Endodermal cell (in vitro differentiated cells): ENCODE measurements at regions not wholly inside any gene's neighbourhood (a gene's known extent, or its start where the extent isn't known, plus 50 kb on each side); places are given as distances from the start of the nearest gene placed in this dataset.

Experiments used
- DNase-seq: peaks from one replicate; pipeline ENCODE4 v3.0.0-alpha.2; 2017
- H3K27ac ChIP-seq: 2 replicates; pipeline ENCODE4 v1.5.1; 2013; ENCODE audit warnings: mild to moderate bottlenecking, low read depth, low read length, moderate library complexity
- H3K27me3 ChIP-seq: 2 replicates; pipeline ENCODE4 v1.6.1; 2013; ENCODE audit warnings: mild to moderate bottlenecking, low read length, moderate library complexity; ENCODE audit not compliant: insufficient read depth, control insufficient read depth, poor library complexity, severe bottlenecking
- H3K36me3 ChIP-seq: 2 replicates; pipeline ENCODE4 v1.7.0; 2013; ENCODE audit warnings: mild to moderate bottlenecking, low read length, moderate library complexity; ENCODE audit not compliant: control insufficient read depth, insufficient read depth
- H3K4me1 ChIP-seq: one replicate; pipeline ENCODE4 v1.7.0; 2013; ENCODE audit warnings: low read length; ENCODE audit not compliant: control insufficient read depth, insufficient read depth
- H3K4me3 ChIP-seq: 2 replicates; pipeline ENCODE4 v1.5.1; 2013; ENCODE audit warnings: mild to moderate bottlenecking, low read length, moderate library complexity
- H3K9ac ChIP-seq: 2 replicates; pipeline ENCODE4 v1.6.1; 2013; ENCODE audit warnings: mild to moderate bottlenecking, low read length, moderate library complexity; ENCODE audit not compliant: poor library complexity, severe bottlenecking; ENCODE audit errors: extremely low read depth
- H3K9me3 ChIP-seq: 2 replicates; pipeline ENCODE4 v1.6.1; 2013; ENCODE audit warnings: mild to moderate bottlenecking, low read length, moderate library complexity; ENCODE audit not compliant: control insufficient read depth
- H3K27ac Mint-ChIP-seq: 2 replicates; pipeline ENCODE4 v1.8.0; 2020; ENCODE audit warnings: mixed read lengths
- H3K27me3 Mint-ChIP-seq: 2 replicates; pipeline ENCODE4 v1.8.0; 2021; ENCODE audit warnings: mild to moderate bottlenecking, mixed read lengths; ENCODE audit not compliant: insufficient read depth
- H3K36me3 Mint-ChIP-seq: 2 replicates; pipeline ENCODE4 v1.8.0; 2020; ENCODE audit warnings: low read depth, mixed read lengths
- H3K4me1 Mint-ChIP-seq: 2 replicates; pipeline ENCODE4 v1.8.0; 2020; ENCODE audit warnings: mixed read lengths
- H3K4me3 Mint-ChIP-seq: 2 replicates; pipeline ENCODE4 v1.8.0; 2020; ENCODE audit warnings: mild to moderate bottlenecking, moderate library complexity, mixed read lengths
- H3K9me3 Mint-ChIP-seq: 2 replicates; pipeline ENCODE4 v1.8.0; 2020; ENCODE audit warnings: mild to moderate bottlenecking, mixed read lengths
- WGBS, 2 experiments: methylation state at CpG; one replicate each; pipeline versions ENCODE4 v1.1.5 to v1.1.7; 2013; ENCODE audit warnings: missing lambda C conversion rate in 2 of 2, mixed read lengths in 1 of 2; ENCODE audit not compliant: insufficient coverage in 1 of 2, insufficient read length in 1 of 2; 5-methylcytosine and 5-hydroxymethylcytosine counted together
- TF ChIP-seq, protein P1 (sequence below): fragments of 200-600 bp; sonication (generic); conservative IDR thresholded peaks from 2 replicates; pipeline ENCODE4 v1.5.0; 2021; ENCODE audit warnings: antibody characterized with exemption, mild to moderate bottlenecking

DNA sequence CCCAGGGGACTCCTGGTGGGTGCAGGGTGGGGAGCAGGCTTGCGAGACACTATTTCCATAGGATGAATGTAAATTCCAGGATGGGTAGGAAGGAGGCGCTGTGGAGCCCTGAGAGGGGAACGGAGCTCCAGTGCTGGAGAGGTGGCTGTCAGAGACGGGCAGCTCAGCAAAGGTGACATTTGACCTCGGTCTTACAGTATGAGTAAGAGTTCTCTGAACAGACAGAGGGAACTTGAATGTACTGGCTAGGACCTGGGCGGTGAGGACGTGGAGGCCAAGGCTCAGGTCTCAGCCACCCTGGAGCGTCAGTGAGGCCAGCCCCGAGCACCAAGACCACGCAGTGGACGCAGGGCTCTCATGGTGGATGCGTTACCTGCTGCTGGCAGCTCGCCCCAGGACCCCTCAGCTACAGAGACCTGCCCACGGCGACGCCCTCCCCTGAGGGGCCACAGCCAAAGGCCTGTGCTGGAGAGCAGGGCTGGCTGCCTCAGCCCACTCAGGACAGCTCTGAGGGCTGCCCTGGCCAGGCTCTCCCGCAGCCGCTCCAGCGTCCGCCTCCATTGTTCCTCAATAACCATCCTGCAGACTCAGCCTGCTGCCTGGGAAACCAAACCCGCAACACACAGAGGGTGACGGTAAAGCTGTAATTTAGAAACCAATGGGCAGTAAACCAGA is 65.9 kb upstream of the TNRC6C start:
- no peaks in the 10 kb centered on the region for H3K36me3 Mint-ChIP-seq
- H3K27ac Mint-ChIP-seq = no peak overlapping the region
- H3K9me3 Mint-ChIP-seq = no peaks in the 10 kb centered on the region
- Histone ChIP-seq H3K4me3 (no peak overlapping the region), H3K36me3 (no peaks in the 10 kb centered on the region), H3K4me1 (no peaks in the 10 kb centered on the region), H3K27ac (no peak overlapping the region), H3K9ac (no peak overlapping the region), H3K9me3 (no peaks in the 10 kb centered on the region), H3K27me3 (peaks cover 13% of the 10 kb centered on the region)
- no peak overlapping the region for H3K4me3 Mint-ChIP-seq
- H3K27me3 Mint-ChIP-seq = peaks cover 18% of the 10 kb centered on the region
- 78 to 85% methylated on average over 14 to 22 of the region's 22 CpGs for WGBS, 2 experiments
- peaks cover 7% of the 10 kb centered on the region for H3K4me1 Mint-ChIP-seq
- TF ChIP-seq, protein P1, sequence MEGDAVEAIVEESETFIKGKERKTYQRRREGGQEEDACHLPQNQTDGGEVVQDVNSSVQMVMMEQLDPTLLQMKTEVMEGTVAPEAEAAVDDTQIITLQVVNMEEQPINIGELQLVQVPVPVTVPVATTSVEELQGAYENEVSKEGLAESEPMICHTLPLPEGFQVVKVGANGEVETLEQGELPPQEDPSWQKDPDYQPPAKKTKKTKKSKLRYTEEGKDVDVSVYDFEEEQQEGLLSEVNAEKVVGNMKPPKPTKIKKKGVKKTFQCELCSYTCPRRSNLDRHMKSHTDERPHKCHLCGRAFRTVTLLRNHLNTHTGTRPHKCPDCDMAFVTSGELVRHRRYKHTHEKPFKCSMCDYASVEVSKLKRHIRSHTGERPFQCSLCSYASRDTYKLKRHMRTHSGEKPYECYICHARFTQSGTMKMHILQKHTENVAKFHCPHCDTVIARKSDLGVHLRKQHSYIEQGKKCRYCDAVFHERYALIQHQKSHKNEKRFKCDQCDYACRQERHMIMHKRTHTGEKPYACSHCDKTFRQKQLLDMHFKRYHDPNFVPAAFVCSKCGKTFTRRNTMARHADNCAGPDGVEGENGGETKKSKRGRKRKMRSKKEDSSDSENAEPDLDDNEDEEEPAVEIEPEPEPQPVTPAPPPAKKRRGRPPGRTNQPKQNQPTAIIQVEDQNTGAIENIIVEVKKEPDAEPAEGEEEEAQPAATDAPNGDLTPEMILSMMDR = peak; percentile 91
- peak; percentile 96 for DNase-seq

DNA sequence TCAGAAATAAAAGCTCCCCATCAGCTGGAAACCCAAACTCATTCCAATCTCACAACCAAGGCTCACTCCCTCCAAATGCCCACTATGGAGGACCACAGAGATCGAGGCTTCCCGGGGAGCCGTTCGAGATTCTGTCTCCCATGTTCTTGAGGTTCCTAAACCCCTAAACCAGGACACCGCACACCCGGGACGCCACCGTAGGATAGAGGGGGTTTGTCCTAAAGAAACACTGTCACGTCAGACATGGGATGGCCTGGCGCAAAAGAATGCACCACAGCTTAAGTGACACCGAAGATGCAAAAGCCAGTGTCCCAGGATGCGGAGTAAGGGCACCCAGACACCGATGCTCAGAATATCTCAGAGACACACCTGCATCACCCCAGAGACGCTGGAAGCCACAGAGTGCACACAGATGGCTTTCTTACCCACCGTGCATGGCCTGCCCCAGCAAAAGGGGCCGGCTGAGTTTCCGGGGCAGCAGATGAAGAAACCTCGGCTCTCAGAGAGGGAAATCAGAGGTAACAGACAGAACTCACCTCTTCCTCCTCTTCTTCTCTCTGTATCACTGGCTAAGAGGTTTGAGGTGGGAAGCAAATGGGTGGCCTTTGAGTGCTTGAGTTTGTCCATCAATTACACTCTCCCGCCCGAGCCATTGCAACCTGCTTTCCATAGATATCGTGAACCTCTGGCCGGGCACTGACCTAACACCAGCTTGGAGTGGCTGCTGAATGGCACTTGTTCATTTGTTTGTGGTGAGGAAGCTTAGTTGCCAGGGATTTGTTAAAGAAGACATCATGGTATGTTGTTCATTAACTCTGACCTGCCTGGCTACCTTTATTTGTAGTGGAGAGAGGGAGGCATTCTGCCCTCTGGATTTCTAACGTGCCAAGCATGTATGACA is 65.1 kb upstream of the TNRC6C start:
- H3K27me3 ChIP-seq = peaks cover 6% of the 10 kb centered on the region
- no peaks in the 10 kb centered on the region for H3K9me3 Mint-ChIP-seq
- no peaks in the 10 kb centered on the region for H3K4me1 ChIP-seq
- H3K27me3 Mint-ChIP-seq = peaks cover 12% of the 10 kb centered on the region
- peaks cover 6% of the 10 kb centered on the region for H3K4me1 Mint-ChIP-seq
- H3K4me3 Mint-ChIP-seq = no peak overlapping the region
- no peaks in the 10 kb centered on the region for H3K36me3 ChIP-seq
- no peaks in the 10 kb centered on the region for H3K9me3 ChIP-seq
- DNase-seq = no peak
- H3K9ac ChIP-seq = no peak overlapping the region
- TF ChIP-seq, protein P1 = no peak
- H3K4me3 ChIP-seq = no peak overlapping the region
- no peak overlapping the region for H3K27ac Mint-ChIP-seq
- no peak overlapping the region for H3K27ac ChIP-seq
- H3K36me3 Mint-ChIP-seq = no peaks in the 10 kb centered on the region
- 92 to 93% methylated on average over 17 to 23 of the region's 23 CpGs for WGBS, 2 experiments

DNA sequence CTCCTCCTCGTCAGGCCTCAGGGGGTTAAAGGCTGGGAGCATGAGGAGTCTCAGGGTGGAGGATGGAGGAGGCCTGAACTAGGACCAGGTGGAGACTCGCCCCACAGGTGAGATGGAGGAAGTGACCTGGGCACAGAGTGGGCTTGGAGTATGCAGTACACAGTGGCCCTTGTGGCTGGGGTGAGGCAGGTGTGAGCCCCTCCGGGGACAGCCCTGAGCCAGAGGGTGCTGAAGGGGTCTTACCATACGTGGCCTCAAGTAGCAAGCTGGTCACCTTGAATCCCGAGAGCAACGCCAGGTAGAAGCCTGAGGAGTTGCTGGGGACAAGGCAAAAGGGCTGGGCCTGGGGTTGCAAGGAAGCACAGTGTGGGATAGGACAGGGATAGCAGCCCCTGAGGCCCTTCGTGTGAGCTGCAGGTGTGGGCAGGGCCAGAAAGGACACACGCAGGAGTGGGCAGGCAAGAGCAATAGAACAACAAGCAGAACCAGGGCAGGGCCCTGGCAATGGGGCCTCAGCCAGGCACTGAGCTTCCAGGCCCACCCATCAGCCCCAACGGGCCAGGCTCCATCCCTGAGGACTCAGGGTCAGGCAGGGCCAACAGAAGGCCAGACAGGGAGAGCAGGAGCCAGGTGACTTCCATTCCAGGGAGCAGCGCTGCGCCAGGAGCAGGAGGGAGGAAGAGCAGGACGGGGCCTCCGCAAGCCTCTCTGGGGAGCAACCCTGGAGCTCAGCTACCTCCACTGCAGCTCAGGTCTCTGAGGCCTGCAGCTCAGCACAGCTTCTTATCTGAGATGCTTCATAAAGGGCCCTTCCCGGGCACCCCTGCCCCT is 64.2 kb upstream of the TNRC6C start:
- peaks cover 6% of the 10 kb centered on the region for H3K4me1 Mint-ChIP-seq
- H3K4me3 Mint-ChIP-seq = no peak overlapping the region
- H3K4me3 ChIP-seq = no peak overlapping the region
- 88 to 90% methylated on average over 9 to 14 of the region's 14 CpGs for WGBS, 2 experiments
- TF ChIP-seq, protein P1 = no peak
- no peaks in the 10 kb centered on the region for H3K27me3 ChIP-seq
- no peaks in the 10 kb centered on the region for H3K4me1 ChIP-seq
- no peaks in the 10 kb centered on the region for H3K36me3 ChIP-seq
- H3K9ac ChIP-seq = no peak overlapping the region
- H3K9me3 Mint-ChIP-seq = no peaks in the 10 kb centered on the region
- no peak overlapping the region for H3K27ac Mint-ChIP-seq
- no peak for DNase-seq
- H3K27me3 Mint-ChIP-seq = peaks cover 3% of the 10 kb centered on the region
- no peaks in the 10 kb centered on the region for H3K9me3 ChIP-seq
- no peaks in the 10 kb centered on the region for H3K36me3 Mint-ChIP-seq
- H3K27ac ChIP-seq = no peak overlapping the region
